ENCODE measurements at regions not wholly inside any gene's neighbourhood (a gene's known extent, or its start where the extent isn't known, plus 50 kb on each side); places are given as distances from the start of the nearest gene placed in this dataset.
A peak's percentile ranks its signal among the peaks of the same experiment; 100 is the strongest.
"Not testable (repeated sequence)": the region's sequence is repeated elsewhere in the genome, so short reads cannot be mapped to it uniquely, and the experiment has no call there.

DNA sequence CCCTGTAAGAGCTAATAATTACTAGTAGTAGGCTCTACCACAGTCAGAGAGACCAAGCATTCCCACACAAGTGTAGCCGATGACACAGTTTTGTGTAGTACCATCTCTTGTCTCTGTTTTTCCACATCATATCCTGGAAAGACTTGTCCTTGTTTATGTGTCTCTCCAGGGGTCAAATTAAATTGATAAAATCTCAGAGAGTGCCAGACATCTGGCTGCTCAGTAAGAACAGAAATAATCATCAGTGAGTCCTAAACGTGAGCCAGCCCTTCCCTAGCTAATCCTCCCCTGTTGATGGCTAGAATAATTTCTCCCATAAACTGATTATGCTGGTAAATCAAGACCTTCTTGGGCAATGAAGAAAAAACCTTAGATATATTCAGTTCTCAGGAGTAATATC, 111.4 kb upstream of the GRAMD1B start:
- TF ChIP-seq, protein P1, sequence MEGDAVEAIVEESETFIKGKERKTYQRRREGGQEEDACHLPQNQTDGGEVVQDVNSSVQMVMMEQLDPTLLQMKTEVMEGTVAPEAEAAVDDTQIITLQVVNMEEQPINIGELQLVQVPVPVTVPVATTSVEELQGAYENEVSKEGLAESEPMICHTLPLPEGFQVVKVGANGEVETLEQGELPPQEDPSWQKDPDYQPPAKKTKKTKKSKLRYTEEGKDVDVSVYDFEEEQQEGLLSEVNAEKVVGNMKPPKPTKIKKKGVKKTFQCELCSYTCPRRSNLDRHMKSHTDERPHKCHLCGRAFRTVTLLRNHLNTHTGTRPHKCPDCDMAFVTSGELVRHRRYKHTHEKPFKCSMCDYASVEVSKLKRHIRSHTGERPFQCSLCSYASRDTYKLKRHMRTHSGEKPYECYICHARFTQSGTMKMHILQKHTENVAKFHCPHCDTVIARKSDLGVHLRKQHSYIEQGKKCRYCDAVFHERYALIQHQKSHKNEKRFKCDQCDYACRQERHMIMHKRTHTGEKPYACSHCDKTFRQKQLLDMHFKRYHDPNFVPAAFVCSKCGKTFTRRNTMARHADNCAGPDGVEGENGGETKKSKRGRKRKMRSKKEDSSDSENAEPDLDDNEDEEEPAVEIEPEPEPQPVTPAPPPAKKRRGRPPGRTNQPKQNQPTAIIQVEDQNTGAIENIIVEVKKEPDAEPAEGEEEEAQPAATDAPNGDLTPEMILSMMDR (IDR thresholded peaks at IDR 0.05; ENCODE audit: control insufficient read depth, insufficient read depth, low read depth, low read length, missing control alignments), result no peak
- no peak overlapping the region for H3K4me3 ChIP-seq (ENCODE audit: control insufficient read depth, low read depth, low read length)
- no peak for DNase-seq (ENCODE audit: low read depth)

DNA sequence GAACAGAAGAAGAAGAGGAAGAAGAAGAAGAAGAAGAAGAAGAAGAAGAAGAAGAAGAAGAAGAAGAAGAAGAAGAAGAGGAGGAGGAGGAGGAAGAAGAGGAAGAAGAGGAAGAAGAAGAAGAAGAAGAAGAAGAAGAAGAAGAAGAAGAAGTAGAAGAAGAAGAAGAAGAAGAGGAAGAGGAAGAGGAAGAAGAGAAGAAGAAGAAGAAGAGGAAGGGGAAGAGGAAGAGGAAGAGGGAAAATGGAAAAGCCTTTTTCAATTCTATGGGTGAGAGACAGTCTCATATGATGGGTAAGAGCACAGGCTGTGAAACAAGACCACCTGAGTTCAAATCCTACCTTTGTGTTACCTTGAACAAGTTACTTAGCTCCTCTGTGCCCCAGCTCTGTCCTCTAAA, 111.9 kb upstream of the GRAMD1B start:
- not testable (repeated sequence) for H3K4me3 ChIP-seq (ENCODE audit: control insufficient read depth, low read depth, low read length); DNase-seq (ENCODE audit: low read depth)

DNA sequence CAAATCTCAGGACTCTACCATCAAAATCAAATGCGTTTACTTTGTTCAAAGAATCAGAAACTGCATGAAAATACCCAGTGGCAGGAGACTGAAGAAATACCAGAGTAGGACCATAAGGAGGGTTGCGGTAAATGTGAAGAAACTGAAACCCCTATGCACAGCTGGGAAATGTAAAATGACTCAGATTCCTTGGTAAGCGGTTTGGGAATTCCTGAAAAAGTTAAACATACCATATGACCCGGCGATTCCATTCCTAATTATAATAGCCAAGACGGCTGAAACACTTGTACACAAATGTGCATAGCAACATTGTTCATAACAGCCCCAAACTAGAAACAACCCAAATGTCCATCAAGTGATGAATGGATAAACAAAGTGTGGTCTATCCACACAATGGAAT, 114.1 kb upstream of the GRAMD1B start:
- TF ChIP-seq, protein P1 (IDR thresholded peaks at IDR 0.05; ENCODE audit: control insufficient read depth, insufficient read depth, low read depth, low read length, missing control alignments), result no peak
- peak; percentile 43 for DNase-seq (ENCODE audit: low read depth)
- no peak overlapping the region for H3K4me3 ChIP-seq (ENCODE audit: control insufficient read depth, low read depth, low read length)

DNA sequence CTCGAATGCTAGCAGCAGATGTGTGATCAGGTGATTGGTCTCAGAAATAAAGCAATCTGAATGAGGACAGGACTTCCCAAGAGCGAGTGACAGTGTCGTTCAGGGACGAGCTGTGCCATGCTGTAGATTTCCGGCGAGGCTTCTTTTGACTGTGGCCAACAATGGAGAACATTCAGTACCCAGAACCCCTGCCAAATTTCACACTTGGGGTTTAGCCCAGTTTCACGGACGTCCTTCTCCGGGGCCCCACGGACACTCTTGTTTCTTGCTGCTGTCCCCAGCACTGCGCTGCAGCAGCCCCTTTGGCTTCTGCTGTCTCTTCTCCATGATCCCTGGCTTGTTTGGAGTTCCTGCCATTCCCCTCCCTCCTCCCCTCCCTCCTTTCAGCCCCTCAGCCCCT, 115.1 kb upstream of the GRAMD1B start:
- TF ChIP-seq, protein P1 (IDR thresholded peaks at IDR 0.05; ENCODE audit: control insufficient read depth, insufficient read depth, low read depth, low read length, missing control alignments), result no peak
- H3K4me3 ChIP-seq (ENCODE audit: control insufficient read depth, low read depth, low read length), result no peak overlapping the region

DNA sequence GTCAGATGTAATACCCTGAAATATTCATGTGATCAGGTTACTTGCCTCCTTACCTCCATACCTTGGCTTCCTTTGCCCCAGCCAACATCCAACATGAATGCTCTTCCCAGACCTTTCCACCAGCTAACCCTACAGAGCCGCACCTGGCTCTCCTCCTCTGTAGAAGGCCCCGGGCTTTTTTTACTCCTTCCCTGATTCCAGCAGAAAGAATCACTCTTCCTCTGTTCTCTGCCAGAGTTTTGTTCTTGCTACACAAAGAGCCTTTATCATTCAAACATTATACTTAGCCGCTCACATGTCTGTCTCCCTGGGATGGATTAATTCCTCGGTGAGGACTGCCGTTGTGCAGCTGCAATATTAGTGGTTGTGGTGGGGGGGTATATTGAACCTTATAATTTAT, 116.8 kb upstream of the GRAMD1B start:
- no peak for DNase-seq (ENCODE audit: low read depth)
- TF ChIP-seq, protein P1 (IDR thresholded peaks at IDR 0.05; ENCODE audit: control insufficient read depth, insufficient read depth, low read depth, low read length, missing control alignments), result no peak
- H3K4me3 ChIP-seq (ENCODE audit: control insufficient read depth, low read depth, low read length), result no peak overlapping the region

More for the DNA sequence above, 115.1 kb upstream of the GRAMD1B start:
- no peak for DNase-seq (ENCODE audit: low read depth)

DNA sequence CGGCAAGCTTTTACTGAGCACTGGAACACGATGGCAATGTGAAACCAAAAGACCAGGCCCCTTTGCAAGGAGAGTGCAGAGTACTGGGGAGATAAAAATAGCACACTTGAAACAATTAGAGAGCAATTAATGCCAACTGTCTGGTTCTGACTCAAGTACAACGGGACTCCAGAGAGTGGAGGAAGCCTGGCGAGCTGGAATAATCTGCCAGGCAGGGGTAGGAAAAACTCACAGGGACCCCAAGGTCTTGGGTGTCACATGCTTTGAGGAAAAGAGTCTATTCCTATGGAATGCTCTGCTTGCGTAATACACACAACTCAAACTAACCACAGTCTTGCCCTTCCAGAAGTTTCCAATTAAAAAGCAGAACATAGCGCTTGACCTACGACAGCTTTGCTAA, 113.0 kb upstream of the CLMP start:
- no peak overlapping the region for H3K4me3 ChIP-seq (ENCODE audit: control insufficient read depth, low read depth, low read length)
- TF ChIP-seq, protein P1 (IDR thresholded peaks at IDR 0.05; ENCODE audit: control insufficient read depth, insufficient read depth, low read depth, low read length, missing control alignments), result no peak
- peak; percentile 91 for DNase-seq (ENCODE audit: low read depth)

DNA sequence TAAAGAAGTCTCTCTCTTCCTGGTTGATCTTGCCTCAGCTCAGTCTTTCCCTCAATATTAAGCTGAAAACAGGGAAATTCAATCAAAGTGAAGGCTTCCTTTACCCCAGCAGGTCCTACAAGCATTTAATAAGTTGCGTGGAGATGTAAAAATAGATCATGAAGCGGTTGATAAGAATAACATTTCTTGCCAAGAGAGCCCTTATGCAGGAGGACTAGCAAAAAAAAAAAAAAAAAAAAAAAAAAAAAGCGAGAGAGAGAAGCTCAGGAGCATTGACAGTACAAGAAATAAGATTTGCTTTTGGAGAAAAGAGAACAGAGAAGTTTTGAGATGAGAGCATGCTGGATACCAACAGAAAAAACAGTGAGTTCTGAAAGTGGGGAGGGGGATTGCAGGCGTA, 112.2 kb upstream of the CLMP start:
- no peak for DNase-seq (ENCODE audit: low read depth)
- TF ChIP-seq, protein P1 (IDR thresholded peaks at IDR 0.05; ENCODE audit: control insufficient read depth, insufficient read depth, low read depth, low read length, missing control alignments), result no peak
- no peak overlapping the region for H3K4me3 ChIP-seq (ENCODE audit: control insufficient read depth, low read depth, low read length)
